ENCODE measurements at regions not wholly inside any gene's neighbourhood (a gene's known extent, or its start where the extent isn't known, plus 50 kb on each side); places are given as distances from the start of the nearest gene placed in this dataset.

- TF ChIP-seq CTCF (conservative IDR thresholded peaks at IDR 0.05; ENCODE audit: low read depth, low read length), result no peak
- DNase-seq (ENCODE audit: low read depth), result no peak
- no peak overlapping the region for H3K4me3 ChIP-seq (ENCODE audit: low read depth, low read length)
These were observed 692.9 kb downstream of the BCL11B start for GRCh38 chr14:98579140-98579539.

GRCh38 chr14:98580131-98580678 is 691.8 kb downstream of the BCL11B start:
- DNase-seq (ENCODE audit: low read depth), result no peak
- no peak overlapping the region for H3K4me3 ChIP-seq (ENCODE audit: low read depth, low read length)
- no peak for TF ChIP-seq CTCF (conservative IDR thresholded peaks at IDR 0.05; ENCODE audit: low read depth, low read length)

- no peak for DNase-seq (ENCODE audit: low read depth)
- no peak for TF ChIP-seq CTCF (conservative IDR thresholded peaks at IDR 0.05; ENCODE audit: low read depth, low read length)
- H3K4me3 ChIP-seq (ENCODE audit: low read depth, low read length), result no peak overlapping the region
These were observed 689.7 kb downstream of the BCL11B start for GRCh38 chr14:98582276-98582675.

- TF ChIP-seq CTCF (conservative IDR thresholded peaks at IDR 0.05; ENCODE audit: low read depth, low read length), result no peak
- DNase-seq (ENCODE audit: low read depth), result no peak
- H3K4me3 ChIP-seq (ENCODE audit: low read depth, low read length), result no peak overlapping the region
These were observed 680.8 kb downstream of the BCL11B start for GRCh38 chr14:98591161-98591560.

- no peak for TF ChIP-seq CTCF (conservative IDR thresholded peaks at IDR 0.05; ENCODE audit: low read depth, low read length)
- DNase-seq (ENCODE audit: low read depth), result no peak
- H3K4me3 ChIP-seq (ENCODE audit: low read depth, low read length), result no peak overlapping the region
These were observed 679.3 kb downstream of the BCL11B start for GRCh38 chr14:98592611-98593170.

GRCh38 chr14:98593361-98593761 is 678.6 kb downstream of the BCL11B start:
- no peak overlapping the region for H3K4me3 ChIP-seq (ENCODE audit: low read depth, low read length)
- no peak for DNase-seq (ENCODE audit: low read depth)
- TF ChIP-seq CTCF (conservative IDR thresholded peaks at IDR 0.05; ENCODE audit: low read depth, low read length), result no peak

GRCh38 chr14:98594156-98594555 is 677.8 kb downstream of the BCL11B start:
- no peak for TF ChIP-seq CTCF (conservative IDR thresholded peaks at IDR 0.05; ENCODE audit: low read depth, low read length)
- H3K4me3 ChIP-seq (ENCODE audit: low read depth, low read length), result no peak overlapping the region
- DNase-seq (ENCODE audit: low read depth), result no peak

All from choroid plexus epithelial cell (primary cell).